HepG2 (cell line): ENCODE measurements at regions not wholly inside any gene's neighbourhood (a gene's known extent, or its start where the extent isn't known, plus 50 kb on each side); places are given as distances from the start of the nearest gene placed in this dataset.

Experiments used
- ATAC-seq: fragments of 200-7000 bp; cut with Tn5 transposase; 3 replicates; pipeline ENCODE4 v1.9.1; 2020; ENCODE audit warnings: mild to moderate bottlenecking, moderate library complexity
- BruUV-seq: library from RNA; stranded (reverse); fragments of 400-500 nt; replicated peaks from 2 replicates; lab custom pipeline; 2021; lab: Mats Ljungman, UMichigan
- CTCF ChIA-PET: fragments of 300-600 bp; formaldehyde crosslinking; extraction: SDS; loops from one replicate; lab custom pipeline; 2021; ENCODE audit warnings: low total read pairs, inconsistent platforms, low intra/inter-chr PET ratio; lab: Yijun Ruan, JAX
- POLR2A ChIA-PET: fragments of 350-600 bp; sonication (Branson Sonifier 250); formaldehyde crosslinking; loops from one replicate; lab custom pipeline; 2020; ENCODE audit warnings: antibody characterized with exemption, inconsistent platforms; lab: Yijun Ruan, JAX
- DNase-seq: peaks from one replicate; pipeline ENCODE4 v3.0.0-alpha.2; 2015; ENCODE audit warnings: low spot score
- FAIRE-seq: peaks from 3 replicates; lab custom pipeline; 2011; peaks lifted over from hg19 to GRCh38; lab: Jason Lieb, UNC
- H2AFZ ChIP-seq: one replicate; pipeline ENCODE4 v1.6.1; 2011; ENCODE audit warnings: low read length, inconsistent platforms
- H3K27ac ChIP-seq: fragments of 300-600 bp; 3 replicates; pipeline ENCODE4 v1.8.0; 2011; ENCODE audit warnings: mixed run types, mild to moderate bottlenecking, mixed read lengths, low read length, inconsistent platforms; ENCODE audit not compliant: insufficient read depth; ENCODE audit errors: extremely low read length
- H3K27me3 ChIP-seq, 2 experiments: fragments of 200-600 bp in 1 of 2; 2 replicates in 1 of 2; 3 replicates in 1 of 2; pipeline versions ENCODE4 v1.6.0 to v1.8.0; 2011; ENCODE audit warnings: low read length in 2 of 2, mild to moderate bottlenecking in 2 of 2, moderate library complexity in 2 of 2, inconsistent platforms in 1 of 2; ENCODE audit not compliant: insufficient read depth in 2 of 2, control insufficient read depth in 1 of 2
- H3K36me3 ChIP-seq, 2 experiments: fragments of 200-600 bp in 1 of 2; replicated peaks in 1 of 2; 2 replicates in 1 of 2; 3 replicates in 1 of 2; pipeline versions ENCODE4 v1.5.1 to v1.8.0; 2011; ENCODE audit warnings: low read length in 2 of 2, inconsistent platforms in 1 of 2; ENCODE audit not compliant: insufficient read depth in 2 of 2, control insufficient read depth in 1 of 2
- H3K4me1 ChIP-seq: 2 replicates; pipeline ENCODE4 v1.5.1; 2012; ENCODE audit warnings: low read length, inconsistent platforms; ENCODE audit not compliant: insufficient read depth
- H3K4me2 ChIP-seq: 2 replicates; pipeline ENCODE4 v1.6.0; 2011; ENCODE audit warnings: low read depth, low read length, inconsistent platforms
- H3K4me3 ChIP-seq, 3 experiments: fragments of 200-600 bp in 1 of 3; sonication (generic), shearing (Covaris generic) in 1 of 3; replicated peaks in 1 of 3; 2 replicates each; pipeline ENCODE4 v1.5.1; 2011 to 2016; ENCODE audit warnings: low read length in 3 of 3, inconsistent platforms in 2 of 3, low read depth in 2 of 3, mild to moderate bottlenecking in 2 of 3, control low read depth in 1 of 3, mixed read lengths in 1 of 3; ENCODE audit not compliant: insufficient read depth in 1 of 3
- H3K79me2 ChIP-seq: one replicate; pipeline ENCODE4 v1.6.1; 2011; ENCODE audit warnings: low read length, inconsistent platforms; ENCODE audit not compliant: insufficient read depth
- H3K9ac ChIP-seq: 2 replicates; pipeline ENCODE4 v1.6.0; 2011; ENCODE audit warnings: mild to moderate bottlenecking, low read depth, low read length, inconsistent platforms; ENCODE audit not compliant: insufficient read depth
- H3K9me3 ChIP-seq: 2 replicates; pipeline ENCODE4 v1.5.1; 2012; ENCODE audit warnings: mild to moderate bottlenecking, low read length
- H4K20me1 ChIP-seq: 2 replicates; pipeline ENCODE4 v1.6.0; 2011; ENCODE audit warnings: inconsistent platforms, mild to moderate bottlenecking, low read length, moderate library complexity; ENCODE audit not compliant: insufficient read depth
- ARID2 ChIP-seq: sonication (generic); formaldehyde crosslinking; IDR thresholded peaks from 2 replicates; pipeline ENCODE4 v1.8.1; 2022; ENCODE audit warnings: mild to moderate bottlenecking, missing genetic modification reagents, borderline replicate concordance
- BRF2 ChIP-seq: sonication (generic); formaldehyde crosslinking; IDR thresholded peaks from 2 replicates; pipeline ENCODE4 v1.8.1; 2022; ENCODE audit warnings: mild to moderate bottlenecking, missing genetic modification reagents
- CHD4 ChIP-seq: fragments of 200-600 bp; sonication (generic); IDR thresholded peaks from 2 replicates; pipeline ENCODE4 v1.7.0; 2017; ENCODE audit warnings: mild to moderate bottlenecking, low read length, borderline replicate concordance
- HNRNPUL1 ChIP-seq: fragments of 200-400 bp; formaldehyde crosslinking; IDR thresholded peaks from 2 replicates; pipeline ENCODE4 v1.6.1; 2017; ENCODE audit warnings: low read depth, mild to moderate bottlenecking, low read length, moderate library complexity
- KDM3A ChIP-seq: IDR thresholded peaks from 2 replicates; pipeline ENCODE4 v1.6.1; 2018; ENCODE audit warnings: low read depth, missing compliant biosample characterization
- NFYC ChIP-seq: IDR thresholded peaks from 2 replicates; pipeline ENCODE4 v1.6.1; 2016; ENCODE audit warnings: missing genetic modification reagents, missing compliant biosample characterization
- NONO ChIP-seq, 2 experiments: fragments of 450-650 bp in 1 of 2; sonication (generic) in 1 of 2; formaldehyde crosslinking in 1 of 2; IDR thresholded peaks in 1 of 2; conservative IDR thresholded peaks in 1 of 2; 2 replicates each; pipeline versions ENCODE4 v1.6.1 to v1.8.0; 2017 to 2022; ENCODE audit warnings: mild to moderate bottlenecking in 1 of 2, missing genetic modification reagents in 1 of 2, moderate library complexity in 1 of 2
- PLSCR1 ChIP-seq: sonication (generic); formaldehyde crosslinking; IDR thresholded peaks from 2 replicates; pipeline ENCODE4 v1.5.0; 2020; ENCODE audit warnings: missing genetic modification reagents, mild to moderate bottlenecking, borderline replicate concordance
- PRDM15 ChIP-seq: sonication (generic); formaldehyde crosslinking; IDR thresholded peaks from 2 replicates; pipeline ENCODE4 v1.4.0; 2020; ENCODE audit warnings: missing genetic modification reagents
- SP5 ChIP-seq: IDR thresholded peaks from 2 replicates; pipeline ENCODE4 v1.6.1; 2016; ENCODE audit warnings: low read depth, borderline replicate concordance
- ZBTB7B ChIP-seq: sonication (generic); formaldehyde crosslinking; IDR thresholded peaks from 2 replicates; pipeline ENCODE4 v1.4.0; 2020; ENCODE audit warnings: missing genetic modification reagents
- ZFAT ChIP-seq: sonication (generic); formaldehyde crosslinking; conservative IDR thresholded peaks from 2 replicates; pipeline ENCODE4 v1.8.1; 2023; ENCODE audit warnings: missing genetic modification reagents, inconsistent platforms
- ZGPAT ChIP-seq: IDR thresholded peaks from 2 replicates; pipeline ENCODE4 v1.6.1; 2016; ENCODE audit warnings: mild to moderate bottlenecking
- ZNF280B ChIP-seq: sonication (generic); formaldehyde crosslinking; IDR thresholded peaks from 2 replicates; pipeline ENCODE4 v1.5.0; 2020; ENCODE audit warnings: missing genetic modification reagents, mild to moderate bottlenecking, borderline replicate concordance
- ZNF530 ChIP-seq: sonication (generic); formaldehyde crosslinking; IDR thresholded peaks from 2 replicates; pipeline ENCODE4 v1.5.0; 2020; ENCODE audit warnings: low read depth, mild to moderate bottlenecking, missing genetic modification reagents
- ZNF569 ChIP-seq: sonication (generic); formaldehyde crosslinking; IDR thresholded peaks from 2 replicates; pipeline ENCODE4 v1.5.0; 2020; ENCODE audit warnings: mild to moderate bottlenecking, missing genetic modification reagents, moderate library complexity, borderline replicate concordance
- ZNF788 ChIP-seq: sonication (generic); formaldehyde crosslinking; IDR thresholded peaks from 2 replicates; pipeline ENCODE4 v1.5.0; 2020; ENCODE audit warnings: mild to moderate bottlenecking, missing genetic modification reagents, borderline replicate concordance
- WGBS: methylation state at CpG from one replicate; pipeline ENCODE4 v1.1.6; 2017; ENCODE audit warnings: low lambda C conversion rate; 5-methylcytosine and 5-hydroxymethylcytosine counted together
- in situ Hi-C: cut with HindIII; loops from 2 replicates; pipeline ENCODE4 v1.10.0; 2017; ENCODE audit warnings: low pct_unique_long_range_greater_than_20kb; ENCODE audit not compliant: extremely low pct_ligation_motif_present
- intact Hi-C: fragments of 100-400 bp; cut with micrococcal nuclease; formaldehyde crosslinking; loops from one replicate; pipeline ENCODE4 v1.10.0; 2022; ENCODE audit not compliant: unreplicated experiment

GRCh38 chr10:4053940-4054339, 268.9 kb upstream of the KLF6 start:
- H3K27me3 ChIP-seq = peaks cover 0 to 25% of the 10 kb centered on the region in 2 experiments; a peak in 3 of 5 replicates
- ATAC-seq = no peak
- H3K9ac ChIP-seq = no peak overlapping the region
- ChIA-PET CTCF (no interaction called here), POLR2A (no interaction called here)
- no peak overlapping the region for H3K4me3 ChIP-seq
- BruUV-seq = no TSS peak
- no peak for FAIRE-seq
- H3K4me1 ChIP-seq = no peaks in the 10 kb centered on the region
- no peaks in the 10 kb centered on the region for H3K36me3 ChIP-seq
- WGBS = under 1% methylated on average over 8 of the region's 8 CpGs
- H3K4me2 ChIP-seq = no peak overlapping the region
- DNase-seq = no peak
- H3K9me3 ChIP-seq = no peaks in the 10 kb centered on the region
- H2AFZ ChIP-seq = no peak overlapping the region
- no peaks in the 10 kb centered on the region for H4K20me1 ChIP-seq
- in situ Hi-C loops (no loop called here), intact Hi-C loops (no loop called here)
- H3K79me2 ChIP-seq = no peaks in the 10 kb centered on the region
- no peak overlapping the region for H3K27ac ChIP-seq
- TF ChIP-seq BRF2 (CRISPR knock-in tag) = no peak
- TF ChIP-seq PRDM15 (CRISPR knock-in tag) = no peak
- no peak for TF ChIP-seq ZBTB7B (CRISPR knock-in tag)
- no peak for TF ChIP-seq PLSCR1 (CRISPR knock-in tag)
- TF ChIP-seq ZNF280B = no peak
- TF ChIP-seq SP5 (CRISPR knock-in tag) = no peak
- TF ChIP-seq NONO (IDR thresholded peaks at IDR 0.05) = no peak
- no peak for TF ChIP-seq NONO (CRISPR knock-in tag; conservative IDR thresholded peaks at IDR 0.05)
- TF ChIP-seq NFYC = no peak
- no peak for TF ChIP-seq KDM3A (CRISPR knock-in tag)
- no peak for TF ChIP-seq ZGPAT (CRISPR knock-in tag)
- no peak for TF ChIP-seq ZNF530 (CRISPR knock-in tag)
- TF ChIP-seq ZNF788 (CRISPR knock-in tag) = no peak
- no peak for TF ChIP-seq CHD4
- TF ChIP-seq ARID2 (CRISPR knock-in tag) = no peak
- no peak for TF ChIP-seq ZNF569 (CRISPR knock-in tag)
- no peak for TF ChIP-seq HNRNPUL1
- TF ChIP-seq ZFAT (CRISPR knock-in tag) = no peak
